ENCODE measurements at regions not wholly inside any gene's neighbourhood (a gene's known extent, or its start where the extent isn't known, plus 50 kb on each side); places are given as distances from the start of the nearest gene placed in this dataset.

DNA sequence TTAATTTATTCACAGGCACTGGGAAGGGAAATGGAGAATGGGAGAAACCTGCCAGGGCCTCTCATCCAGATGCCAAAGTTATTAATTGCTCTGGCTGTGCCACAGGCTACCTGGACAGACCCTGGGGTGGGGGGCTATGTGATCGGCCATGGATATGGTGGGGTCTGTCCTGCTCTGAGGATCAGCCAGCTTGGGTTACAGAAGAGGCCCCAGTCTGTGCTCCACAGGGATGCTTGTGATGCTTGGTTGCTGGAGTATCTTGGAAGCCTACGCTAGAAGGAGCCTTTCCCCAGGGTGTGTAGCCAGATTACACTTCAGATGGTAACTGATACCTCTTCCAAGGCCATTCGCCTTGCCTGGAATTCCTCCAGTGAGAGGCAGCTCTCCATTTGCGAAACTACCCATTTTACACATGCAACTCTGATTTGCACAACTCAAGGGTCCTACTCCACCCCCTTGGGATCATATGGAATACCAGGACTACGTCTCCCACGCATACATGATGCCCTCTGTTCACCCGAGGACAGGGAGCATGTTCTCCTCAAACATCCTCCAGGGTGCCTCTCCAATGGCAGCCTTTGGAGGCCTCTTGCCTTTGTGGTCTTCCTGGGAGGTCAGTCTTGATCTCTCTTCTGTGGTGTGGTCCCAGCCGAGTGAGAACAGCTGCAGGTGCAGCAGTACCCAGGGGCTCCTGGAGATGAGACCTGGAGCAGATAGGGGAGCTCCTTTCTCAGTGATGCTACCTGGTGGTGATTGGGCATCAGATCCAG, 186.6 kb upstream of the TSHZ3 start:
- TF ChIP-seq, protein P1, sequence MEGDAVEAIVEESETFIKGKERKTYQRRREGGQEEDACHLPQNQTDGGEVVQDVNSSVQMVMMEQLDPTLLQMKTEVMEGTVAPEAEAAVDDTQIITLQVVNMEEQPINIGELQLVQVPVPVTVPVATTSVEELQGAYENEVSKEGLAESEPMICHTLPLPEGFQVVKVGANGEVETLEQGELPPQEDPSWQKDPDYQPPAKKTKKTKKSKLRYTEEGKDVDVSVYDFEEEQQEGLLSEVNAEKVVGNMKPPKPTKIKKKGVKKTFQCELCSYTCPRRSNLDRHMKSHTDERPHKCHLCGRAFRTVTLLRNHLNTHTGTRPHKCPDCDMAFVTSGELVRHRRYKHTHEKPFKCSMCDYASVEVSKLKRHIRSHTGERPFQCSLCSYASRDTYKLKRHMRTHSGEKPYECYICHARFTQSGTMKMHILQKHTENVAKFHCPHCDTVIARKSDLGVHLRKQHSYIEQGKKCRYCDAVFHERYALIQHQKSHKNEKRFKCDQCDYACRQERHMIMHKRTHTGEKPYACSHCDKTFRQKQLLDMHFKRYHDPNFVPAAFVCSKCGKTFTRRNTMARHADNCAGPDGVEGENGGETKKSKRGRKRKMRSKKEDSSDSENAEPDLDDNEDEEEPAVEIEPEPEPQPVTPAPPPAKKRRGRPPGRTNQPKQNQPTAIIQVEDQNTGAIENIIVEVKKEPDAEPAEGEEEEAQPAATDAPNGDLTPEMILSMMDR (conservative IDR thresholded peaks at IDR 0.05; ENCODE audit: low read length) = no peak
- no peak for TF ChIP-seq EZH2phosphoT487 (IDR thresholded peaks at IDR 0.05; ENCODE audit: borderline replicate concordance, low read depth, low read length)
